ENCODE measurements at regions not wholly inside any gene's neighbourhood (a gene's known extent, or its start where the extent isn't known, plus 50 kb on each side); places are given as distances from the start of the nearest gene placed in this dataset.

DNA sequence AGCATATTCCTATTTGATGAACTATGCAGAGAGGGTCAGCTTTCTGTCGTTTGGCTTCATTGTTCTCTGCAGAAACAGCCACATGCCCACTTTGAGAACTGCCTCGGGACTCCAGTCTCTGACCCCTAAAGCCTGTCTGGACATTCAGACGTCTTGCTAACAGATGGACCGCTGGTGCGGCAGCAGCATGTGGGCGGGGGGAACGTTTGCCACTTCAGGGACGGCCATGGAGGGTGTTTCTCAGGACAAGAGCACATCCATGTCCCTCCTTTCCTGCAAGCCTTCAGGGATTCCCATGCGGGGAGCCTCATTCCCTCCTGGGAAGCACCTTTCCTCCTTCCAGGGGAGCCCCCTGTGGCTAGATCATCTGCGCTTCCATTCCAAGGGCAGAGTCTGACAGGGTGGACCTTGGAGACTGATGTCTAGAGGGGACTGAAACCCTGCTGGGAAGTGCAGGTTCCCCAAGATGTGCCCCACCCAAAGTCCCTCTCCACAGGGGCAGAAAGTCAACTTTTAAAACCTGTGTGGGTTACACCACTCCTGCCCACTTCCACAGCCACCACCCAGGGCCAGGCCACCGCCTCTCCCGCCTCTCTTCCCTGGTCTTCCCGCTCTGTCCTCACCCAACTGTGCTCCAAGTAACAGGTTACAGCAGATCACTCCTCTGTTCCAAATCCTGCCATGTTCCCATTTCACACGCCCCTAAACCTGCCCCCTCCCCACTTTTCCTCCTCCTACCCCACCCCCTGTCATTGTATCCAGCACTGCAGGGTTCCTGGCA lies 94.8 kb upstream of the PMEPA1 start:
- no peak for DNase-seq (ENCODE audit: low read depth)

DNA sequence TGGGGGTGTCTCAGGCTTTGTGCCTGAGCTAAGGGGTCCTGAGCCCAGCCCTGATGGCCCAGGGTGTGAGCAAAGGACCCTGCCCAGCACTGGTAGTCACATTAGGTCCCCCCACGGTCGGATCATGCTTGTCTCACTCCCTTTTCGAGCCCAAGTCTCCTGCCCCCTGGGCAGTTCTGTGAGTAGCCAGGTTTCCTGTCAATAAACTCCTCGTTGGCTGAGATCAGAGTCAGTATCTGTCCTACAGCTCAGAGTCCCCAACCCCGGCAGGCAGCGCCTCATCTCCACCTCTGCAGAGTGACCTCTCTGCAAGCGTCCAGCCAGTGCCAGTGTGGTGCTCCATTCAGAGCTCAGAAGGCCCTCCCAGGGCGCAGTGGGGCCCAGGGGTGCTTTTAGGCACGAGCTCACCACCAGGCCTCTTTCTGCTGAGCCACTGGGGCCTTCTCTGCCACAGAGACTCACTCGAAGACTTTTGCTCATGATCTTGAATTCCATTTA lies 93.7 kb upstream of the PMEPA1 start:
- DNase-seq (ENCODE audit: low read depth), result no peak

DNA sequence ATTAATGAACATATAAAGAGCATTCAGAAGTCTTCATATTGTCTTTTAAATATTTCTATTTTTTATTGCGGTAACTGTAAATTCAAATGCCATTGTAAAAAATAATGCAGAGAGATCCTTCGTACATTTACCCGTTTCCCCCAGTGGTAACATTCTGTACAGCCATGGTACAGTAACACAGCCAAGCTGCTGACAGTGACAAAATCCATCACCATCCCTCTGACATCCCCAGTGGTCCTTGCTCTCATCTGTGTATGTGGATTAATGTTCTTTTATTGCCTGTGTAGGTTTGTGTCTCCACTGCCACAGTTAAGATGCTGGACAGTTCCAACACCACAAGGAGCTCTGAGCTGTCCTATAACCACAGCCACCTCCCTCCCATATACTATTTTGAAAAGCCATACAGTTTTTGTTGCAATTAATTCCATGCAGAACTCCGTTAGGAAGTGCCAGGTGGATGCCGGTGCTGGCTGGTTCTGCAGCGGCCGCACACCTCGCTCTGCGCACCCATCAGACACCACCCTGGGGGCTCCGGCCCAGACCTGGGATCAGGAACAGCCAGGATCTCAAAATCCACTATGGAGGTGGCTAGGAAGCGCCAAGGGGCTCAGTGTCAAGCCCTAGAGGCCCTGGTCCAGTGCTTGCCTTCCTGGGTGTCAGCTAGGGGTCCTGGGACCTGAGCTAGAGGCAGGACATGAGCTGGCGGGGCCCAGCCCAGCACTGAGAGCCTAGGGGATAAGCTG lies 93.1 kb upstream of the PMEPA1 start:
- no peak for DNase-seq (ENCODE audit: low read depth)

DNA sequence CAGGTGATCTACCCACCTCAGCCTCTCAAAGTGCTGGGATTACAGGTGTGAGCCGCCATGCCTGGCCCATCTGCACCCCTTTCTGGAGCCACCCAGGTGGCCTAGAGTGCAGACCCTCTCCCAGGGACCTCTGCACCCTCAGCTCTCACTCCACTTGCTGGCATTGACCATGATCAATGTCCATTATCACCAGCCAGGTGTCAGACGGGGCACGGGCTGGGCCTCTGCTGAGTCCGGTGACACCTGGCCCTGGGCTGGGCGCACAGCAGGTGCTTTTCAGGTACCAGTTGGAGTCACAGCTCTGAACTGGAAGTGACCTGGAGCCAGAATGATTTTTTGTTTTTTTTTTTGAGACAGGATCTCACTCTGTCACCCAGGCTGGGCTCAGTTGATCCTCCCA lies 91.8 kb upstream of the PMEPA1 start:
- DNase-seq (ENCODE audit: low read depth), result no peak

DNA sequence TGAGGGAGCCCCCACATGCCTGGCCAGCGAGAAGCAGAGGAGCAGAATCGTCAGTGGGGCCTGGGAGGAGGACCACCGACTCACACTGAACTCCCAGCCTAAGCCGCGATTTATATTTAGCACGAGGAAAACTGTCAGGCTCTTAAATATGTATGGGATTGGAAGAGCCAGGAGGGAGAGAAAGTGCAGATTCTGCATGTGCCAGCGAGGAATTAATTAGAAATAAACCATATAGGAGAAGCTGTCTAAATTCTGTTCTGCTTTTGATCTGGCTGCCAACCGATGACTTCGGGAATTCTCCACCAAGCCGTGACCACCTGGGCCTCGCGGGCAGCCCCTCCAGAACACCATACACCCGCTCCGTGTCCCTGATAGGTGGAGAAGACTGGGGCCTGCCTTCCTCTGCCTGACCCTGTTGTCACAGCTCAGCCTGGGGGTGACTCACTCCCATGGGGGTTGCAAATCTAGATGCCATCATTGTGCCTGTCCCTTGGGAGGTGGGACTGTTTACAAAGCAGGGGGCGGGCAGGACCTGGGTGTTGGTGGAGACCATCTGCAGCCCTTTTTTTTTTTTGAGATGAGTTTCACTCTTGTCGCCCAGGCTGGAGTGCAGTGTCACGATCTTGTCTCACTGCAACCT lies 91.1 kb upstream of the PMEPA1 start:
- DNase-seq (ENCODE audit: low read depth), result no peak

DNA sequence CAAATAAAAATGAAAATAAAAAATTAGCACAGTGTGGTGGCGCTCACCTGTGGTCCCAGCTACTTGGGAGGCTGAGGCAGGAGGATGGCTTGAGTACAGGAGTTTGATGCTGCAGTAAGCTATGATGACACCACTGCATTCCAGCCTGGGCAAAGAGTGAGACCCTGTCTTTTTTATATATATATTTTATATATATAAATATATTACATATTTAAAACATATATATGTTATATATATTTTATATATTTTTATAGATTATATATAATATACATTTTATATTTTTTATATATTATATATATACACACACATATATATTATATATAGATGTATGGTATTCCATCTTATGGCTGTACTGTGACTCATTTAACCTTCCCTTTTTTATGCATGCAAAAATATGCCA lies 87.6 kb upstream of the PMEPA1 start:
- DNase-seq (ENCODE audit: low read depth), result no peak

DNA sequence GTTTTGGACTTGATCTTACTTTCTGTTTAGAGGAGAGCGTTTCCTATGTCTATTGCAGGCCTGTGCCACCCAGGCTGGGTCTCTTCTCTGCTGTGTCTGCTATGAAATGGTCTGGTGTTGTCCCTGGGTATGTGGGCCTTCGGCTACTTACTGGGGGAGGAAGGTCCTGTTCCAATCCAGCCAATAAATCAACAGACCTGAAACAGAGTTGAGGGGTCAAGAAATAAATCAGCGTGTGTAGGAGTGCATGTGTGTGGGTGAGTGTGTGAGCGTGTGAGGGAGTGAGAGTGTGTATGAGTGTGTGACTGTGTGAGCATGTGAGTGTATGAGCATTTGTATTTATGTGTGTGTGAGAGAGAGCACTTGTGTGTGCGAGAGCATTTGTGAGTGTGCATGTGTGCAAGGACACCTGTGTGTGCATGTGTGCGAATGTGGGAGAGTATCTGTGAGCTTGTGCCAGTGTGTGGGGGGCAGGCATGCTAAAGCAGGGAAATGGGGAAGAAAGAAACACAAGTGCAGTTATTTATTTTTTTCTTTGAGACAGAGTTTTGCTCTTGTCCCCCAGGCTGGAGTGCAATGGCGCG lies 86.3 kb upstream of the PMEPA1 start:
- DNase-seq (ENCODE audit: low read depth), result no peak

DNA sequence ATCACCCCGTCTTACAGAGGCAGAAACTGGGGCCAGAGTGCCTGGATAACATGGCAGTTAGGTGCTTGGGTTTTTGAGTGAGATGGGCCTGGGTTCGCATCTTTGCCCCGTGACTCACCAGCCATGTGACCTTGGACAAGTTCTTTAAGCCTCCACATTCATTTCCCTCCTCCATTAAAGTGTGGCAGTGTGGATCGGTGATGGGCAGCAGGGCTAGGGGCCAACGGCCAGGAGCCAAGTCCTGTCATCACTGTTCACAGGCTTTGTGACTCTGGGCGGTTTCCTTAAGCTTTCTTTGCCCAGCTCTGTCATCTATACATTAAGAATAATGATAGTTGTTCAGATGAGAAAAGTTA lies 85.5 kb upstream of the PMEPA1 start:
- no peak for DNase-seq (ENCODE audit: low read depth)

DNA sequence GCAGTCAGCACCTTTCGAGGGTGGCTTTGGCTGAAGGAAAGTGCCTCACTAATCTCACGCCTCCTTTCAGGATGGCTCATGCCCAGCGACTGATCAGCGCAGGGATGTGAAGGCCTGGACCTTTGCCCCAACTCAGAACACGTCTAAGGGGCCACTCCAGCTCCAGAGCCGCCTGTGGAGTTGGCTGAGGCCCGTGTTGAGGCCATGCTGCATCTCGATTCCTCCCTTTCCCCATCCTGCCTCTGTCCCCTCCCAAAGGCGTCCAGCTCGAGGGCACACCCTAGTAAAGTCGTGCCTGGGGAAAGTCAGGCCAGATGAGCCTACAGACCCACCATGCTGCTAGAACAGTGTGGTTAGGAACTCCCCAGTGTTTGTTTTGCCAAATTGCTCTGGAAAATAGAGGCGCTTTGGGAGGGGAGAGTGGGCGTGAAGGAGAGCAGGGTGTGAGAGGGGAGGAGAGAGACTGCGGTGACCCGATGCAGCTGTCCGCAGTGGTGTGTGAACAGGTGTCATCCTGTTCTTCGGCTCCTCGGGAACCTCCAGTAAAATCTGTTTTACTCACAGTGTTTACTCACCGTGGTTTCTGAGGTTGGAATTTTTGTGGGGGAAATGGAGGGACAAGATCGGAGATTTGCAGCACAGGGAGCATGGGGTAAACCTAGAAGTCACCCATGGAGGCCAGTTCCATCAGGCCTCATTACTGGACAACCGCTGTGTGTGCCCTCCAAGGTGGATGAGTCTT lies 85.0 kb upstream of the PMEPA1 start:
- DNase-seq (ENCODE audit: low read depth), result no peak

DNA sequence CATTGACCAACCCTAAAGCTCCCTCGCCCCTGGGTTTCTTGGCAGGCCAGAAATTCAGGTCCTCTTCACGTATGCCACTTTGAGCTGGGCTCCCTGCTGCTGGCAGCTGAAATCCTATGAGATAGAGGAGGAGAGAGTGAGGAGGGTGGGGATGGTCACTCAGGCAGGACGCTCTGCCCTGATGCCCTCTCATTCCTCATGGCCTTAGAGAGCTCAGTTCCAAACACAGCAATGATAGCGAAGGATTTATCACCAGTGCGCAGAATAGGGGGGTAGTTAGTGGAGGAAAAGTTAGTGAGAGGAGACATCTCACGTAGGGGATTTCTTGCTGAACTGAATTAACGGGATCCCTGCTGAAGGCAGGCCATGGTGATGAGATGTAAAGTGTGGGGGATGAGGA lies 84.2 kb upstream of the PMEPA1 start:
- no peak for DNase-seq (ENCODE audit: low read depth)

DNA sequence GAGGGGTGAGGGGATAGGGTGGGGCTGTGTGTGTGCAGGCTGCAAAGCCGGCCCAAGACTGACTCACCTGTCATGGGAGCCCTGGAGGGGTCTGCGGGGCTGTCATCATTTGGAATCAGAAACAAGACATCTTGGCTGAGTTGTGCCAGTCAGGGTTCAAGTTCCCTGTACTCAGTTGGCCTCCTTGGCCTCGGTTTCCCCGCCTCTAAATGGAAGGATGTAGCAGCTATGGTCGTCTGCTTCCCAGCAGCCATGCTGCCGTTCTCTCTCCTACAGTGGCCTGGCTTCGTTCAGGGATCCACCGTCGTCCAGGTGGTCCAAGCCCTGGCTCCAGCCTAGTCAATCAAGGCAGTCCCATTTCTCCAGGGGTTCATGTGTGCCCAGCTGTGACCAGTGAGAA lies 83.6 kb upstream of the PMEPA1 start:
- DNase-seq (ENCODE audit: low read depth), result no peak

DNA sequence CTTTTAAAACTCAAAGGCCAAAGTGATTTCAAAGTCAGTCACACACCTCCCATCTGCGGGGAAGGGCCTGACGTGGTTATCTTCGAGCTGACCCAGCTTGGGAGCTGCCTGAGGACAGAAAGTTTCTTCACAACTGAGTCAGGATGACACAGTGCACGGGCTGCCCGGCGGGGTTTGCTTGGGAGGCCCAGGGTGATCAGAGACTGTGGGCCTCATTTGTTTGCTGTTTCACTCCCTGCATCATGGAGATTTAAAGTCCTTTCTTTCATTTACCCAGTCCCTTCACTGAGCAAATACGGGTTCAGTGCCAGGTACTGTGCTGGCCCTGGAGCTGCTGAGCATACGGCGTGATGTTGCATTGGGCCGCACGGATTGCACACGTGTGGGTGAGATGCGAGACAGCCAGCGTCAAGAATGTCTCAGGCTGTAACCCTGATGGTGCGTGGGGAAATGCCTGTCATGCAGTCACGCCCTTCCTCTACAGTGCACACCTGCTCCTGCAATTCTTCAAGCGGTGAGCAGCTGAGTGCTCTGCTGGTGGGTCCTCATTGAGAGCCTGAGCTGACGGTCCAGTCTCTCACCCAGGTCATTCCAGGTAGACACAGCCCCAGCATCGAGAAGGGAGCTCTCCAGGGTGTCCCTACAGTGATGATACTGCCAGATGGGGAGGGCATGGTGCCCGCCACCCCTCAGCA lies 82.7 kb upstream of the PMEPA1 start:
- DNase-seq (ENCODE audit: low read depth), result no peak

DNA sequence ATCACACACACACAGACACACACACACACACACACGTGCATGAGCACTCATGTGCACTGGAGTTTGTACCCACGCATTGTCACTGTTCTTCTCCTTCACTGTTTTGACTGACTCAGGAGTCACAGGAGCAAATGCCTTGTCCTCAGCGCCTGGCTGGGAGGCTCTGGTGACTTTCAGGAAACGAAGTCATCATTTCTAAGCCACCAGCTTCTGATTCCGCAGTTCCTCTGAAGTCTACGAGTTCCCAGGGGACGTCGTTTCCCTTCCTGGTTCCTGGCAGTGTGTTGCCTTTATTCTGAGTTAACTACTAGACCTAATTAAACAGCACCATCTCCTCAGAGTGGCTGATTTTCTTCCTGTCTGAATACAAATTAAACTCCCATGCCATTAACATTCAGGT lies 82.2 kb upstream of the PMEPA1 start:
- DNase-seq (ENCODE audit: low read depth), result no peak

DNA sequence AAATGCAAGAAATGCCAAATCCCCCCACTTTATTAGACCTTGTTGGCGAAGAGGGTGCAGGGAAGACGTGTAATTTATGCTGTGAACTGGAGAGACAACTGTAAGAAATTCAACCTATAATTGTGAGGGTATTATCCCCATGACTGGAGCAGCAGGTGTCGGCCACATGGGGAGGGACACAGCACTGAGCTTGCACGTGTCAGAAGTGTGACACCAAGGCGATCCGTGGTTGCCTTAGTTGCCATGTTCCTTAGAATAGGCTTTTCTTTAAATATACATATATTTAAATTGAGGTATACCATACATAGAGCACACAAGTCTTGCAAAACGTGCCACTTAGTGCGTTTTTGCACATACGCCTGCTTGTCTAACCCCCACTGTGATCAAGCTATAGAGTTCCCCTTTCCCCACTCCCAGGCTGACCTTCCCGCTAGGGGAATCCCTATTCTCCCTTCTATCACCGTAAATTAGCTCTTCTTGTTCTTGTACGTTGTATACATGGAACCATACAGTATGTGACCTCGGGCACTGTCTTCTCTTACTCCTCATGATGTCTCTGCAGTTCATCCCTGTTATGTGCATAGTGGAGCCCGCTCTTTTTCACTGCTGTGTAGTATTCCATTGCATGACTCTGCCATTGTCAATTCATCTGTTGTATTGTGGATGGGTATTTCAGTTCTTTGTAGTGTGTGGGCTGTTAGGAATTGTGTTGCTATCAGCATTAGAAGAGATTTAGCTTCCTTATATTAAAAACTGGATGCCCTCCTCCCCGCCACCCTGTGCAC lies 81.6 kb upstream of the PMEPA1 start:
- no peak for DNase-seq (ENCODE audit: low read depth)

DNA sequence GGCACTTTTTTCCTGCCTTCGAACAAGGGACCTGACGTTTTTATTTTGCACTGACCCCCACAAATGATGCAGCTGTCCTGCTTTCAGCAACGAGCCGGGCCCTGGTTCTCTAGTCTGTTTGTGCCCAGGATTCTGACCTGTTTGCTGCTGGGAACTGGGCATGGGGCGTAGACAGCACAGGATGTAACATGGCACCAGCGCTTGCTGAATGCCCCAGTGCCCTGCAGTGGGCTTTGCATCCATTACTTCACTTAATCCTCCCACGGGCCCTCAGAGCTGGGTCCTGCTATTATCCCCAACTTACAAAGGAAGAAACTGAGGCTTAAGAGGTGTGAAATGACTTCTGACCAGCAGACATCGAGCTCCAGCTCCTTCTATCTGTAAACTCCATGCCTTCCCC lies 80.4 kb upstream of the PMEPA1 start:
- no peak for DNase-seq (ENCODE audit: low read depth)

DNA sequence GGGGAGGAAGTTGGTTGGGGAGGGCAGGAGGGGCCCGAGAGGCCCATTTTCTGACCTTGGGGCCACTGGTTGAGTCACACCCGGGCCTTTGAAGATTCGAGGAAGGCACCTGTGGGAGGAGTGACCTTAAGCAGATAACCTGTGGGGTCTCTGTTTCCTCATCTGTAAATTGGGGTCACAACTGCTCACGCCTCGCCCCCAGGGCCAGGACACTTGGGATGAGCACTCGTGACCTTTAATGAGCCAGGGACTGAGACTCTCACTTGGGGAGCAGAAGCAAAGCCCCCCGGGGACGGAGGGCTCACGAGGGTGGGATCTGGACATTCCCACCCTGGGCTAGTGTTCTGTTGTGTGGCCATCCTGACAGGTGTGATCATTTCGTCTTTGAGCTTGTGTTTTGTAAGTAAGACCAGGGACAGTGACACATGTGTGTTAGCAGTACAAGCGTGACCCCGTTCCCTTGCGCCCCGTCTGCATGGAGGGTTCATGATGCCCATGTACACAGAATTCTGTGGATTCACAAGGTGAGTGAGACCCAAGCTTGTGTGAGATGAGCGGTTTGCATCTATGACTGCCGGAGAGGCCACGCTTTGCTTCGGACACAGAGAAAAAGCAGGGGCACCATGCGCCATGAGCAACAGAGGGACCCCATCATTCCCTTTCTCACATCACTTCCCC lies 79.3 kb upstream of the PMEPA1 start:
- no peak for DNase-seq (ENCODE audit: low read depth)

DNA sequence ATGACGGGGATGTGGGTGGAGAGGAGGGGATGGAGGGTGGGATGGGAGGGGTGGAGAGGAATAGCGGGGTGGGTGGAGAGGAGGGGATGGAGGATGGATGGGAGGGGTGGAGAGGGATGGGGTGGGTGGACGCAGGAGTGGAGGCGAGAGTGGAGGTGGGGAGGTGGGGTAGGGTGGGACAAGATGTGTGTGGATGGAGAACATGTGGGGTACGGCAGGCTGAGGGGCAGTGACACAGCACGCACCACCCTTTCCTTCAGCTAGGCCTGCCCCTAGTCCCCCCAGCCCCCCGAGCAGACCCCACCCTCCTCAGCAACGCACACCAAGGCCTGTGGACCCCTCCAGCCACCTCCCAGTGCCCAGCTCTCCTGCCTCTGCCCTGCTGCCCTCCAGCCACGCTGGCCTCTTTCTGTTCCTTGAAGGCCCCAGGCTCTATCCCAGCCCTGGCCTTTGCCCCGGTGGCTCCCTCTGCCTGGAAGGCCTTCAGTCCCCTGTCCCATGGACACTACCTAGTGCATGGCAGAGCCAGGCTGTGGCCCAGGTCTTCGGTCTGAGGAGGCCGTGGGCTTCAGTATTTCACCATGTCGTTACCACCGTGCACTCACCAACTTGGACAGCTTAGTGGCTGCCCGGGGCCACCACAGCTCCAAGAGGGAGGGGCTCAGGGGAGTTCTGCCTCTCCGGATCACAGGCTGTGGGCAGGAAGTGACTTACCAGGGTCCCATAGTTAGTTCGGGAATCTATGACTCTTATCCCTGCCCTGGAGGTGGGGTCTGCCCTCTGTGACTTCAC lies 78.4 kb upstream of the PMEPA1 start:
- no peak for DNase-seq (ENCODE audit: low read depth)

DNA sequence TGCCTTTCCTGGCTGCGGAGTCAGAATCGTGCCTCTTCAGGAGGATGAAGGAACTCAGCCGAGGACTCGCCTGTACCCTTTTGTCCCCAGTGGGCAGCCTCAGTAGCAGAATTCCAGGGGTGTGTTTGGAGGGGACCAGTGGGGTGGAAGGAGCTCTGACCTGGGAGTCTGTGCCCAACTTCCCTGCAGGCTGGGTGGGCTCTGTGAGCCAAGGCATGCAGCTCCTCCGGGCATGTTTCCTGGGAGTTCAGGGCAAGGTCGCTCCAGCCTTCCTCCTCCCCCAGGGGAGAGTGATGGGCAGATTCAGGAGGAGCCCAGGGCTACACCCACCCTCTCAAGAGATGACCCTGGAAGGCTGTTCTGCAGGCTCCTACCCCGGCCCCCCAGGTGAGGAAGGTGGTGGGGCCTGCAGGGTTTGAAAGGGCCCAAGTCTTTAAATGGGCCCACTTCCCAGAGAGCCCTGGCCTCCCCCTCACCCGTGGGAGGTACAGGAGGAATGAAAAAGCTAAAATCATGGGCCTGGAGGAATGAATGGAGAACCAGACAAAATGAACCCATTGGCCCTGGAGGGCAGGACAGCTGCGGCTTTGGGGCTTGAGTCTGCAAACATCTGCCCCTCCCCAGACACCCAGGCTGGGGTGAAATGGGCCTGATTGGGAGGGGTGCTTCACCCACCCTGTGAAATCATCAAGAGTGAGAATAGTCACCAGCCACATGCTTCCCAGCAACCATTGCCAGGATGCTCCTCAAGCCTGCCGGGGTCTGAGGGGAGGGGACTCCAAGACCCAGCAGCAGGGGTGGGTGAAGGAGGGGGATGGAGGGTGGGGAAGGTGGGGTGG lies 77.6 kb upstream of the PMEPA1 start:
- DNase-seq (ENCODE audit: low read depth), result no peak

Data from CMK (cell line).